Suppressor macrophage (primary cell): ENCODE measurements at regions not wholly inside any gene's neighbourhood (a gene's known extent, or its start where the extent isn't known, plus 50 kb on each side); places are given as distances from the start of the nearest gene placed in this dataset.
A peak's percentile ranks its signal among the peaks of the same experiment; 100 is the strongest.

Experiments
- DNase-seq, 4 experiments: peaks; one replicate each; pipeline ENCODE4 v3.0.0-alpha.2; 2020 to 2022

- DNase-seq, result no peak
Measured at GRCh38 chr20:11260611-11261010, 586.8 kb upstream of the JAG1 start.

GRCh38 chr20:11261533-11262000 lies 587.8 kb upstream of the JAG1 start:
- DNase-seq, result no peak

GRCh38 chr20:11266571-11266970 lies 592.8 kb upstream of the JAG1 start:
- no peak for DNase-seq

DNA sequence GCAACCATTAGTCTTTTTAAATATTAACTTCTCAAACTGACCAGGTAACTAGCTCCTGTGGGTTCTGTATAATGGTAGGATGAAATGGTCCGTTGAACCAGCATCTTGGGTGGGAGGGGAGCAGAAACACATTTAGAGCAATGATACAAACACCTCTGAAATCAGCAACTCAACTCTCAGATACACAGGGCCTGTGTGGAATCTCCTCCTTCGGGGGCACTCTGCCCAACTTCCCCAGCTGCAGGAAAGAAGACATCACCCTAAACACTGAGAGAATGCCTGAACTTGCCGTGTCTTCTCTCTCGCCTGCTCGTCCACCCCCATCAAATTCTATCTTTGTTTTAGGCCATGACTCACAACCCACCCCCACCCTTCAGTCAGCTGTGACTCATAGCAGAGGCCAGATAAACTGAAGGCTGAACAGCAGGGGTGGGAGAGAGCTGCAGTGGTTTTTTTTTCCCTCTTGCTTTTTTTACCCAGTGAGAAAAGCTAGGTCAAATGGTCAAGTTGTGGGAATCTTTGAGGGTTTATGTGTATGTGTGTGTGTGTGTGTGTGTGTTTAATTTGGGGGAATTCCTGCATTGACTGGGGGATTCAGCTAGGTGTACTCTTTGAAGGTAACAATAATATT lies 593.4 kb upstream of the JAG1 start:
- DNase-seq, result peak; percentile 56 to 78 (median 75)

- no peak for DNase-seq
Measured at GRCh38 chr20:11267762-11268335, 594.0 kb upstream of the JAG1 start.

DNA sequence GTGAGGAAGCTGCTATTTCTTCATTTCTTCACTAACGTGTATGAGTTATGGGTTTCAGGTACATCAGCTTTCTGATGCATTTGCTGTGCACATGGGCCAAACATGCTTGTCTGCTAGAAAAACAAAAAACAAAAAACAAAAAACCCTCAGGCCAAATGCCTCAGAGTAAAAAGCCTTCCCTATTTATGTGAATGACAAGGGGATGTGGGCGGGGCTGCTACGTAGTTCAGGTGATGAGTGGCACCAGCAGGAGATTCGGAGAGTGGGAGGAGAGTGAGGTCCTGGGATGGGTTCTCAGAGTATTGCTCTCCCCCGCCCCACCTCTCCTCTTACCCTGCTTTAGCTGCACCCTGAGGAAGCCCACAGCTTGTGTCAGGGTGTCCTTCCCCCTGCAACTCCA lies 596.8 kb upstream of the JAG1 start:
- DNase-seq, result peak in 3 of 4 experiments; percentile 25 to 40 (median 28)

DNA sequence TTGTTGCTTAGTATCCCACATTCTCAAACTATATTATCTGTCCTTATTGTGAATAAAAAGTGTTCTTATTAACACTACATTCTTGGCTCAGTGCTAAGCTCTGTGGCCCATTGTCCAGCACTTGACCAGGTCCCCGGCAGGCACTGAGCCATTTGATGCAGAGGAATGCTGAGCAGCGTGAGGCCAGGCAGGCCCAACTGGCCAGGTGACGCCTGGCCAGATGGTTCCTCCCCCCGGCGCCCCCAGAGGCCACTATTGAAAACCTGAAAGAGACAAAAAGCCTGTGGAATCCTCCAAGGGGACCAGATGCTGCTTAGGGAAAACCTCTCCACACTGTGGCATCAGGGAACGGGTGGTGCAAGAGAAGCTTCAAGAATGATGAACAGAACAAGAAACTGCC lies 597.5 kb upstream of the JAG1 start:
- DNase-seq, result no peak

GRCh38 chr20:11271920-11272594 lies 598.3 kb upstream of the JAG1 start:
- no peak for DNase-seq

DNA sequence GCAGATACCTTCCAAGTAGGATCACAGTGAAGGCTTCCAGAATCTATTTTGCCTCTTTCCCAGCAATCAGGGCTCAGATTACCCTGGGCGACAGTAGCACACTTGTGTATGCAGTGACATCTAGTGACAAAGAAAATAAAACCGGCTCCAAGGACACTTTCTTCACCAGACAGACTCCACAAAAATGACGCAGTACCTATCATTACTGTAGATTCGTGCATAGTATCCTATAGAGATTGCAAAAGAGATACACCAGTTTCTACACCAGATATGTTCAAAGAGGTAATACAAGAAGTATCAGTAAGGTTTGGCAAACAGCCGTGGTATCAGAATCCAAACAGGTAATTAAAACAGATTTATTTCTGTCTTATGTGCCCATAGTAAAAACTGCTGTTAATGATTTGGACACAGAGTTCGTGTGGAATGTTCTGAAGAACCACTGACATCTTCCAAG lies 600.4 kb upstream of the JAG1 start:
- DNase-seq, result peak; percentile 49 to 68 (median 57)

GRCh38 chr20:11275740-11276139 lies 601.9 kb upstream of the JAG1 start:
- DNase-seq, result no peak

- no peak for DNase-seq
Measured at GRCh38 chr20:11277170-11277569, 603.4 kb upstream of the JAG1 start.

- DNase-seq, result no peak
Measured at GRCh38 chr20:11277858-11278257, 604.1 kb upstream of the JAG1 start.

DNA sequence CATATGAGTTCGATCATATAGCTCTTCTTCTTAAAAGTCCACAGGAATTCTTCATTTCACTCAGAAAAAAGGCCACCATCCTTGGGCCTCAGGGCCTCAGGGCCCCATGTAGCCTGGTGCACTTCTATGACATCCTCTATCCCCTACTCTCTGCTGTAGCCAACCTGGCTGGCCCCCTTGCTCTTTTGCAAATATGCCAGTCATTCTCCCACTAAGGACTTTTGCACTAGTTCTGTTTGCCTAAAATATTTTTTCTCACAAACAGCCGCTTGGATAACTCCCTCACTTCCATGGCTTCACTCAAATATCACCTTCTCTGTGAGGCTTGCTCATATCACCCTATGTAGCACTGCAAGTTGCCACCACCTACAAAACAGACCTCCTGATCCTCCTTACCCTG lies 604.7 kb upstream of the JAG1 start:
- DNase-seq, result no peak

DNA sequence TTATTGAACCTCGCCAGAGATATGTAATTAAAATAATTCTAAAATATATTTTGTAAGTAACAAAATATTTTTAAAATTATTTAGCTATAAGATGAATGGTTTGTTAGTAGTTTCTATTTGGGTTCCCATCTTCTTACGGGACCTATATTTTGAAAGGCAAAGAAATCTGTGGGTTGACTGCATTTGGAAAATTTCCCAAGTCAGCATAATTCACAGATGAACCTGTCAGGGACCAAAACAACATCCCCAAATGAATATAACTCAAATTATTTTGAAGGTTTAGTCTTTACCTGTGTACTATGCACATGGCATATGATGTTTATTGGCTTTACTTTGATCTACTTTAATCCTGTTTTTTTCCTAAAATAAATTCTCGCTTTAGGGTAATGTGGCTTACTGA lies 607.4 kb upstream of the JAG1 start:
- DNase-seq, result no peak

DNA sequence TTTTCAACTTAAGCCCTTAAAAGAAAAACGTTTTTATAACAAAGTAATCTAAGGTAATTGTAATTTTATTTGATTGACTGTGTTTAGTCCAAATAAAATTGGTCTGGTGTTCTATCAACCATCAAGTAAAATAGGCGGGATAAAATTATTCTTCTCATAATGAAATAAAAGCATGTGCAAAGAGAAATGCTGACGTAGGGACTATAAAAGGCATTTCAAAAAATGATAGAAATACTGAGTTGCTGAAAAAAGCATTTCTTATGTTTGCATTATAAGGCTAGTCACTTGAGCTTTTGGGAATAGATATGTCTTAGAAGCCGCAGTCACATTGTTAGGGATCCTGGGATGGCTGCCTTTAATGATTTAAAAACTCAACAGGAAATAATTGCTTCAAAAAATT lies 608.0 kb upstream of the JAG1 start:
- no peak for DNase-seq

DNA sequence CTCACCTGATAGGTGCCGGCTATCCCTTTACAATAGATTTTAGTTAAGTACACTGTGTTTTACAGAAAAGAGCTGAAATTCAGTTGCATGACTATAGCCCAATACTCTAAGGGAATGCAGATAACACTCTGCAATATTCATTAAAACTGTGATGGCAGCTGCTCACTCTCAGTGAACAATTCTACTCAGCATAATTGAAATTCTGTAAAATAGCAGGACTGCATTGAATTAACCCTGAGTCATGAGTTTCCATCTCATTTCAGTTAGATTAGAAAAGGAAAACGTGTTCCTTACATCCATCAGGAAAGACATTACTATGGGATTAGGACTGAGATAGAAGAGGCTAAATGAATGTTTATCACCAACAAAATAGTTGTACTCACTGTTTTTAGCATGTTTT lies 613.3 kb upstream of the JAG1 start:
- DNase-seq, result no peak

- no peak for DNase-seq
Measured at GRCh38 chr20:11296221-11296620, 621.5 kb upstream of the BTBD3 start.

- no peak for DNase-seq
Measured at GRCh38 chr20:11296951-11297350, 620.7 kb upstream of the BTBD3 start.

- DNase-seq, result no peak
Measured at GRCh38 chr20:11301699-11302098, 616.0 kb upstream of the BTBD3 start.

DNA sequence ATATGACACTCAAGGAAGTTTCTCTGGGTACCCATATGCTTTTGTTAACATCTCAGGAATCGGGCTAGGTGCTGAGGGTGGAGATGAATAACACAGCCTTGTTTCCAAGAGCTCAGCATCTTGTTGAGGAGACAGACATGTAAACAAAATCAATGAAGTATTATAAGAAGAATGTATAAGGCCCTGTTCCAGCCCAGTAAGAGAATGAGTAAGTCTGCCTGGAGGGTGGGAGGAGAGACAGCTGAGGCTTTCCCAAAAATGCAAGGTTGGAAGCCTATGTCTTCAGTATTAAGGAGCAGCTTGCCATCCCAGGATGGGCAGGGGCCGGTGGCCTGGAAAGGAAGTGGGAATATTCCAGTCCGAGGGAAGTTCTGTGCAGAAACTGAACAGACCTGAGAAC lies 615.3 kb upstream of the BTBD3 start:
- no peak for DNase-seq

GRCh38 chr20:11304795-11305194 lies 612.9 kb upstream of the BTBD3 start:
- no peak for DNase-seq

DNA sequence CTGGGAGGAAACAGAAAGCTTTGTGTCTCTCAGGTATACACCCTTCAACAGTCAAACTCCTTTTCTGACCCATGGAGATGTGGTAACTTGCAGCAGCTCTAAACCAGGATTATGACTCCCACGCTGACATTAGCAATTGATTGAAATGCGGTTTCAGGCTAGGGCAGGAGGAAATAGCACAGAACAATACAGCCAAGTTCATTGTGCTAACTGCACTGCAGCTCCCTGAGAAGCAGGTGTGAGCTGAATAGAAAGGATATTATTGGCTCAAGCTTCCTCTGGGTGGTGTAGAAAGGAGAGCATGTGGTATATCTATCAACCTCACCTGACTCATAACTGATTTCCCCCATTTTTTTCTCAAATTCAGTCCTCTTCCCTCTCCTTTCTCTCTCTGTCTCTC lies 612.3 kb upstream of the BTBD3 start:
- DNase-seq, result no peak

DNA sequence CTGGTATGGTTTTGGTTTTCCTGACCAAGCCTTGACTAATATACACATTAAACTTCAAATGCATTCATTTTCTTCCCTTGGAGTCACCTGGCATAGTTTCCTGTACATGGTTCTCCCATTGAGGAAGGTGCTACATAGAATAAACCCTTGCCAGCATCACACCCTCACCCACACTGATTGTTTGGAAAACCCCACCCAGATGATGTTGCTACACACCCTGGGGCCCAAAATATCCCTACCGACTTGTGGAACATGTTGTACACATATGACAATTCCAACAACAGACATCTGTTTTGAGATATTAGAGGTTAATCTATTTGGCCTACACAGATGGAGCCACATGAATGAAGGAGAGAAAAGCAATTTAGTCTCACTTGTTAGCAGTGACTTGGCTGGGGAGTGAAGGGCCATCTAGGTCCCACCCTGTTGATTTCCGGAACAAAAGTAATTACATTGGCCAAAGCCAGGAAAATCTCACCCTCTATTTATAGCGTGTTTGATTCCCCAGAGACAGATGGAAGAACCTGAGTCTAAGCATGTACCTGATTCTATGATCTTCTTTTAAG lies 606.0 kb upstream of the BTBD3 start:
- no peak for DNase-seq

- DNase-seq, result no peak
Measured at GRCh38 chr20:11315525-11315924, 602.2 kb upstream of the BTBD3 start.
